ENCODE measurements at regions not wholly inside any gene's neighbourhood (a gene's known extent, or its start where the extent isn't known, plus 50 kb on each side); places are given as distances from the start of the nearest gene placed in this dataset.

- TF ChIP-seq CTCF (IDR thresholded peaks at IDR 0.05): no peak
- no peaks in the 10 kb centered on the region for H3K9me3 ChIP-seq
- no peak for DNase-seq (ENCODE audit: low spot score)
- no peaks in the 10 kb centered on the region for H3K36me3 ChIP-seq
- H3K27ac ChIP-seq: no peak overlapping the region
- H3K27me3 ChIP-seq: no peaks in the 10 kb centered on the region
- H3K4me3 ChIP-seq: no peak overlapping the region
- no peaks in the 10 kb centered on the region for H3K4me1 ChIP-seq
Measured at GRCh38 chr13:62139597-62139996, 723.9 kb upstream of the PCDH20 start.

GRCh38 chr13:62137629-62138405, 722.2 kb upstream of the PCDH20 start:
- TF ChIP-seq CTCF (IDR thresholded peaks at IDR 0.05): no peak
- no peak for DNase-seq (ENCODE audit: low spot score)
- Histone ChIP-seq H3K27me3 (no peaks in the 10 kb centered on the region), H3K9me3 (no peaks in the 10 kb centered on the region), H3K27ac (no peak overlapping the region), H3K36me3 (no peaks in the 10 kb centered on the region), H3K4me3 (no peak overlapping the region), H3K4me1 (no peaks in the 10 kb centered on the region)

- Histone ChIP-seq H3K4me1 (no peaks in the 10 kb centered on the region), H3K4me3 (no peak overlapping the region), H3K36me3 (no peaks in the 10 kb centered on the region), H3K27ac (no peak overlapping the region), H3K9me3 (no peaks in the 10 kb centered on the region), H3K27me3 (no peaks in the 10 kb centered on the region)
- DNase-seq (ENCODE audit: low spot score): no peak
- TF ChIP-seq CTCF (IDR thresholded peaks at IDR 0.05): no peak
Measured at GRCh38 chr13:62131604-62132003, 716.0 kb upstream of the PCDH20 start.

- Histone ChIP-seq H3K4me3 (no peak overlapping the region), H3K4me1 (no peaks in the 10 kb centered on the region), H3K9me3 (no peaks in the 10 kb centered on the region), H3K27ac (no peak overlapping the region), H3K27me3 (no peaks in the 10 kb centered on the region), H3K36me3 (no peaks in the 10 kb centered on the region)
- DNase-seq (ENCODE audit: low spot score): no peak
- TF ChIP-seq CTCF (IDR thresholded peaks at IDR 0.05): no peak
Measured at GRCh38 chr13:62130062-62130970, 714.7 kb upstream of the PCDH20 start.

- no peak overlapping the region for H3K27ac ChIP-seq
- H3K36me3 ChIP-seq: no peaks in the 10 kb centered on the region
- no peak for TF ChIP-seq CTCF (IDR thresholded peaks at IDR 0.05)
- no peaks in the 10 kb centered on the region for H3K9me3 ChIP-seq
- H3K4me1 ChIP-seq: no peaks in the 10 kb centered on the region
- DNase-seq (ENCODE audit: low spot score): no peak
- no peaks in the 10 kb centered on the region for H3K27me3 ChIP-seq
- no peak overlapping the region for H3K4me3 ChIP-seq
Measured at GRCh38 chr13:62129000-62129551, 713.4 kb upstream of the PCDH20 start.
